ENCODE measurements at regions not wholly inside any gene's neighbourhood (a gene's known extent, or its start where the extent isn't known, plus 50 kb on each side); places are given as distances from the start of the nearest gene placed in this dataset.

DNA sequence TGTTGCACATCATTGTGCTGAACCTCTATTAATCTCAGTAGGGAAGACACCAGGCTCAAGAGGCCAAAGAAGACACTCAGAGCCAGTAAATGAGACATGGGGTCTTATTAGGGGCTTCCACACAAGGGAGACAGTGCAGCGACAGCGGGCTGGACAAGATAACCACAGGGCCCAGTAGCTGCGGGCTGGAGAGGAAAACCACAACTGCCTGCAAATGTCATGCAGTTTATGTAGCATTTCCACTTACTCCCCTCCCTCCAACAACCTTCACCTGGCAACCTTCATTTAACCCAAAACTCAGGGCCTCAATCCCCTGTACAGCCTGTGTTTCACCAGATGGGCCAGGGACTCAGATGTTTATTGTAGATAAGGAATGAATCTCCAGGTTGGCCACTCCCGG, 185.6 kb downstream of the UTP18 start:
- dilution Hi-C loops (cut with MboI; ENCODE audit: extremely low pct_ligation_motif_present, low sequenced_read_pairs), result no loop called here

GRCh38 chr17:51454456-51454978, 194.2 kb downstream of the UTP18 start:
- no peak for TF ChIP-seq EZH2 (IDR thresholded peaks at IDR 0.05; ENCODE audit: low read length)
- TF ChIP-seq, protein P1, sequence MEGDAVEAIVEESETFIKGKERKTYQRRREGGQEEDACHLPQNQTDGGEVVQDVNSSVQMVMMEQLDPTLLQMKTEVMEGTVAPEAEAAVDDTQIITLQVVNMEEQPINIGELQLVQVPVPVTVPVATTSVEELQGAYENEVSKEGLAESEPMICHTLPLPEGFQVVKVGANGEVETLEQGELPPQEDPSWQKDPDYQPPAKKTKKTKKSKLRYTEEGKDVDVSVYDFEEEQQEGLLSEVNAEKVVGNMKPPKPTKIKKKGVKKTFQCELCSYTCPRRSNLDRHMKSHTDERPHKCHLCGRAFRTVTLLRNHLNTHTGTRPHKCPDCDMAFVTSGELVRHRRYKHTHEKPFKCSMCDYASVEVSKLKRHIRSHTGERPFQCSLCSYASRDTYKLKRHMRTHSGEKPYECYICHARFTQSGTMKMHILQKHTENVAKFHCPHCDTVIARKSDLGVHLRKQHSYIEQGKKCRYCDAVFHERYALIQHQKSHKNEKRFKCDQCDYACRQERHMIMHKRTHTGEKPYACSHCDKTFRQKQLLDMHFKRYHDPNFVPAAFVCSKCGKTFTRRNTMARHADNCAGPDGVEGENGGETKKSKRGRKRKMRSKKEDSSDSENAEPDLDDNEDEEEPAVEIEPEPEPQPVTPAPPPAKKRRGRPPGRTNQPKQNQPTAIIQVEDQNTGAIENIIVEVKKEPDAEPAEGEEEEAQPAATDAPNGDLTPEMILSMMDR (optimal IDR thresholded peaks at IDR 0.05 in 1 of 3, IDR thresholded peaks at IDR 0.05 in 1 of 3, conservative IDR thresholded peaks at IDR 0.05 in 1 of 3; ENCODE audit: extremely low read depth in 1 of 3, insufficient read depth in 2 of 3, low read length in 3 of 3), result no peak
- H3K9me3 ChIP-seq (ENCODE audit: control insufficient read depth, low read depth, low read length), result no peaks in the 10 kb centered on the region
- no peak overlapping the region for H2AFZ ChIP-seq (ENCODE audit: control insufficient read depth, low read length)
- no peaks in the 10 kb centered on the region for H3K27me3 ChIP-seq (ENCODE audit: control insufficient read depth, extremely low read depth, insufficient read depth, low read length)
- no peak overlapping the region for H3K4me2 ChIP-seq (ENCODE audit: control insufficient read depth, extremely low read depth, insufficient read depth, low read depth, low read length)
- H3K4me3 ChIP-seq (ENCODE audit: control insufficient read depth in 2 of 3, extremely low read depth in 1 of 3, insufficient read depth in 2 of 3, low read depth in 1 of 3, low read length in 3 of 3), result no peak overlapping the region
- dilution Hi-C loops (cut with MboI; ENCODE audit: extremely low pct_ligation_motif_present, low sequenced_read_pairs), result no loop called here
- H3K27ac ChIP-seq (ENCODE audit: control insufficient read depth, insufficient read depth, low read length), result no peak overlapping the region
- no peaks in the 10 kb centered on the region for H3K4me1 ChIP-seq (ENCODE audit: control insufficient read depth, extremely low read depth, insufficient read depth, low read length)
- DNase-seq (ENCODE audit: low read depth, low spot score), result no peak
- H3K79me2 ChIP-seq (ENCODE audit: control insufficient read depth, insufficient read depth, low read length), result no peaks in the 10 kb centered on the region
- H3K9me1 ChIP-seq (ENCODE audit: control insufficient read depth, extremely low read depth, insufficient read depth, low read length), result no peaks in the 10 kb centered on the region
- no peaks in the 10 kb centered on the region for H3K36me3 ChIP-seq (ENCODE audit: control insufficient read depth in 2 of 2, extremely low read depth in 1 of 2, insufficient read depth in 2 of 2, low read length in 2 of 2)
- FAIRE-seq, result no peak
- H4K20me1 ChIP-seq (ENCODE audit: control insufficient read depth, extremely low read depth, insufficient read depth, low read length), result no peaks in the 10 kb centered on the region
- H3K9ac ChIP-seq (ENCODE audit: control insufficient read depth, extremely low read depth, insufficient read depth, low read length), result no peak overlapping the region

More for the DNA sequence above, 185.6 kb downstream of the UTP18 start:
- no peak overlapping the region for H3K27ac ChIP-seq (ENCODE audit: control insufficient read depth, insufficient read depth, low read length)
- no peaks in the 10 kb centered on the region for H3K27me3 ChIP-seq (ENCODE audit: control insufficient read depth, extremely low read depth, insufficient read depth, low read length)
- H2AFZ ChIP-seq (ENCODE audit: control insufficient read depth, low read length), result no peak overlapping the region
- no peaks in the 10 kb centered on the region for H3K9me3 ChIP-seq (ENCODE audit: control insufficient read depth, low read depth, low read length)
- H3K4me1 ChIP-seq (ENCODE audit: control insufficient read depth, extremely low read depth, insufficient read depth, low read length), result no peaks in the 10 kb centered on the region
- no peaks in the 10 kb centered on the region for H3K9me1 ChIP-seq (ENCODE audit: control insufficient read depth, extremely low read depth, insufficient read depth, low read length)
- no peaks in the 10 kb centered on the region for H3K36me3 ChIP-seq (ENCODE audit: control insufficient read depth in 2 of 2, extremely low read depth in 1 of 2, insufficient read depth in 2 of 2, low read length in 2 of 2)
- no peak for TF ChIP-seq EZH2 (IDR thresholded peaks at IDR 0.05; ENCODE audit: low read length)
- TF ChIP-seq, protein P1 (optimal IDR thresholded peaks at IDR 0.05 in 1 of 3, IDR thresholded peaks at IDR 0.05 in 1 of 3, conservative IDR thresholded peaks at IDR 0.05 in 1 of 3; ENCODE audit: extremely low read depth in 1 of 3, insufficient read depth in 2 of 3, low read length in 3 of 3), result no peak
- H3K4me2 ChIP-seq (ENCODE audit: control insufficient read depth, extremely low read depth, insufficient read depth, low read depth, low read length), result no peak overlapping the region
- FAIRE-seq (no peak), DNase-seq (ENCODE audit: low read depth, low spot score) (no peak)
- H4K20me1 ChIP-seq (ENCODE audit: control insufficient read depth, extremely low read depth, insufficient read depth, low read length), result no peaks in the 10 kb centered on the region
- no peaks in the 10 kb centered on the region for H3K79me2 ChIP-seq (ENCODE audit: control insufficient read depth, insufficient read depth, low read length)
- H3K4me3 ChIP-seq (ENCODE audit: control insufficient read depth in 2 of 3, extremely low read depth in 1 of 3, insufficient read depth in 2 of 3, low read depth in 1 of 3, low read length in 3 of 3), result no peak overlapping the region
- no peak overlapping the region for H3K9ac ChIP-seq (ENCODE audit: control insufficient read depth, extremely low read depth, insufficient read depth, low read length)
